Ishikawa (cell line): ENCODE measurements at regions not wholly inside any gene's neighbourhood (a gene's known extent, or its start where the extent isn't known, plus 50 kb on each side); places are given as distances from the start of the nearest gene placed in this dataset.

Experiments
- CEBPB ChIP-seq: IDR thresholded peaks from 2 replicates; pipeline ENCODE4 v1.6.1; 2012
- CREB1 ChIP-seq: IDR thresholded peaks from 2 replicates; pipeline ENCODE4 v1.6.1; 2012; ENCODE audit warnings: low read depth
- EGR1 ChIP-seq: IDR thresholded peaks from 2 replicates; pipeline ENCODE4 v1.6.1; 2012
- EP300 ChIP-seq: IDR thresholded peaks from 2 replicates; pipeline ENCODE4 v1.6.1; 2012; ENCODE audit warnings: borderline replicate concordance
- FOXM1 ChIP-seq: IDR thresholded peaks from 2 replicates; pipeline ENCODE4 v1.6.1; 2012; ENCODE audit warnings: low read depth, borderline replicate concordance
- RAD21 ChIP-seq: IDR thresholded peaks from 2 replicates; pipeline ENCODE4 v1.6.1; 2012; ENCODE audit warnings: low read depth
- TAF1 ChIP-seq: IDR thresholded peaks from 2 replicates; pipeline ENCODE4 v1.6.1; 2012; ENCODE audit warnings: low read depth, mild to moderate bottlenecking
- TCF12 ChIP-seq: IDR thresholded peaks from 2 replicates; pipeline ENCODE4 v1.6.1; 2012; ENCODE audit warnings: low read depth
- TEAD4 ChIP-seq: IDR thresholded peaks from 2 replicates; pipeline ENCODE4 v1.6.1; 2012
- YY1 ChIP-seq: IDR thresholded peaks from 2 replicates; pipeline ENCODE4 v1.6.1; 2012; ENCODE audit warnings: low read depth
- ZBTB7A ChIP-seq: IDR thresholded peaks from 2 replicates; pipeline ENCODE4 v1.6.1; 2012; ENCODE audit warnings: low read depth
- TF ChIP-seq, protein P1 (sequence below): IDR thresholded peaks from 2 replicates; pipeline ENCODE4 v1.6.1; 2012
- TF ChIP-seq, protein P2 (sequence below): IDR thresholded peaks from 2 replicates; pipeline ENCODE4 v1.6.1; 2012; ENCODE audit warnings: low read depth, mild to moderate bottlenecking
- TF ChIP-seq, protein P3 (sequence below): IDR thresholded peaks from 2 replicates; pipeline ENCODE4 v1.6.1; 2012

DNA sequence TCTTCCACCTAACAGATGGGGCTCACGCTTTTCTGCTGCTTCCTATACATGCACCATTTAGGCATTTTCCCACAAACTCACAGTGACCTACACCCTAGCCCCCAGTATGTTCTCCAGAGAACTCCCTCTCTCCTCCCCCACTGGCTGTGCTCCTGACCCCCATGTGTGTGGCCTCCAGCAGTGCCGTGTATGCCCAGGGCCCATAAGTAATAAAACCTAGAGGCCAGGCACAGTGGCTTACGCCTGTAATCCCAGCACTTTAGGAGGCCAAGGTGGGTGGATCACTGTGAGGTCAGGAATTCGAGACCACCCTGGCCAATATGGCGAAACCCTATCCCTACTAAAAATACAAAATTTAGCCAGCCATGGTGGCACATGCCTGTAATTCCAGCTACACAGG is 54.7 kb upstream of the NXT1 start:
- TF ChIP-seq CEBPB: no peak
- TF ChIP-seq YY1: no peak
- TF ChIP-seq, protein P1, sequence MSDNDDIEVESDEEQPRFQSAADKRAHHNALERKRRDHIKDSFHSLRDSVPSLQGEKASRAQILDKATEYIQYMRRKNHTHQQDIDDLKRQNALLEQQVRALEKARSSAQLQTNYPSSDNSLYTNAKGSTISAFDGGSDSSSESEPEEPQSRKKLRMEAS: no peak
- TF ChIP-seq RAD21: no peak
- TF ChIP-seq TAF1: no peak
- TF ChIP-seq EP300: no peak
- TF ChIP-seq CREB1: no peak
- TF ChIP-seq, protein P2, sequence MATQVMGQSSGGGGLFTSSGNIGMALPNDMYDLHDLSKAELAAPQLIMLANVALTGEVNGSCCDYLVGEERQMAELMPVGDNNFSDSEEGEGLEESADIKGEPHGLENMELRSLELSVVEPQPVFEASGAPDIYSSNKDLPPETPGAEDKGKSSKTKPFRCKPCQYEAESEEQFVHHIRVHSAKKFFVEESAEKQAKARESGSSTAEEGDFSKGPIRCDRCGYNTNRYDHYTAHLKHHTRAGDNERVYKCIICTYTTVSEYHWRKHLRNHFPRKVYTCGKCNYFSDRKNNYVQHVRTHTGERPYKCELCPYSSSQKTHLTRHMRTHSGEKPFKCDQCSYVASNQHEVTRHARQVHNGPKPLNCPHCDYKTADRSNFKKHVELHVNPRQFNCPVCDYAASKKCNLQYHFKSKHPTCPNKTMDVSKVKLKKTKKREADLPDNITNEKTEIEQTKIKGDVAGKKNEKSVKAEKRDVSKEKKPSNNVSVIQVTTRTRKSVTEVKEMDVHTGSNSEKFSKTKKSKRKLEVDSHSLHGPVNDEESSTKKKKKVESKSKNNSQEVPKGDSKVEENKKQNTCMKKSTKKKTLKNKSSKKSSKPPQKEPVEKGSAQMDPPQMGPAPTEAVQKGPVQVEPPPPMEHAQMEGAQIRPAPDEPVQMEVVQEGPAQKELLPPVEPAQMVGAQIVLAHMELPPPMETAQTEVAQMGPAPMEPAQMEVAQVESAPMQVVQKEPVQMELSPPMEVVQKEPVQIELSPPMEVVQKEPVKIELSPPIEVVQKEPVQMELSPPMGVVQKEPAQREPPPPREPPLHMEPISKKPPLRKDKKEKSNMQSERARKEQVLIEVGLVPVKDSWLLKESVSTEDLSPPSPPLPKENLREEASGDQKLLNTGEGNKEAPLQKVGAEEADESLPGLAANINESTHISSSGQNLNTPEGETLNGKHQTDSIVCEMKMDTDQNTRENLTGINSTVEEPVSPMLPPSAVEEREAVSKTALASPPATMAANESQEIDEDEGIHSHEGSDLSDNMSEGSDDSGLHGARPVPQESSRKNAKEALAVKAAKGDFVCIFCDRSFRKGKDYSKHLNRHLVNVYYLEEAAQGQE: no peak
- TF ChIP-seq FOXM1: no peak
- no peak for TF ChIP-seq ZBTB7A
- TF ChIP-seq, protein P3, sequence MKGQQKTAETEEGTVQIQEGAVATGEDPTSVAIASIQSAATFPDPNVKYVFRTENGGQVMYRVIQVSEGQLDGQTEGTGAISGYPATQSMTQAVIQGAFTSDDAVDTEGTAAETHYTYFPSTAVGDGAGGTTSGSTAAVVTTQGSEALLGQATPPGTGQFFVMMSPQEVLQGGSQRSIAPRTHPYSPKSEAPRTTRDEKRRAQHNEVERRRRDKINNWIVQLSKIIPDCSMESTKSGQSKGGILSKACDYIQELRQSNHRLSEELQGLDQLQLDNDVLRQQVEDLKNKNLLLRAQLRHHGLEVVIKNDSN: no peak
- no peak for TF ChIP-seq TEAD4
- TF ChIP-seq TCF12: no peak
- TF ChIP-seq EGR1: no peak
